Calu3 (cell line): ENCODE measurements at regions not wholly inside any gene's neighbourhood (a gene's known extent, or its start where the extent isn't known, plus 50 kb on each side); places are given as distances from the start of the nearest gene placed in this dataset.

Source experiments
- BruUV-seq: library from RNA; stranded (reverse); fragments of 400-500 nt; replicated peaks from 2 replicates; lab custom pipeline; 2021; lab: Mats Ljungman, UMichigan
- CTCF ChIA-PET: fragments of 300-600 bp; sonication (Branson Sonifier 250); formaldehyde crosslinking; loops from one replicate; lab custom pipeline; 2022; ENCODE audit warnings: antibody characterized with exemption; lab: Charles Lee
- DNase-seq: peaks from one replicate; pipeline ENCODE4 v3.0.0; 2022
- H3K27ac Mint-ChIP-seq: one replicate; pipeline ENCODE4 v1.8.0; 2022; ENCODE audit warnings: mixed read lengths; ENCODE audit not compliant: unreplicated experiment
- H3K27me3 Mint-ChIP-seq: one replicate; pipeline ENCODE4 v1.8.0; 2022; ENCODE audit warnings: mixed read lengths; ENCODE audit not compliant: unreplicated experiment
- H3K36me3 Mint-ChIP-seq: one replicate; pipeline ENCODE4 v1.8.0; 2022; ENCODE audit warnings: mild to moderate bottlenecking, moderate library complexity, mixed read lengths; ENCODE audit not compliant: insufficient read depth, unreplicated experiment
- H3K4me1 Mint-ChIP-seq: one replicate; pipeline ENCODE4 v1.8.0; 2022; ENCODE audit warnings: mild to moderate bottlenecking, low read depth, mixed read lengths; ENCODE audit not compliant: unreplicated experiment
- H3K4me3 Mint-ChIP-seq: one replicate; pipeline ENCODE4 v1.8.0; 2022; ENCODE audit warnings: mild to moderate bottlenecking, low read depth, moderate library complexity, mixed read lengths; ENCODE audit not compliant: unreplicated experiment
- H3K9me3 Mint-ChIP-seq: one replicate; pipeline ENCODE4 v1.8.0; 2022; ENCODE audit warnings: low read depth, mixed read lengths; ENCODE audit not compliant: unreplicated experiment
- CTCF ChIP-seq: fragments of 200-600 bp; IDR thresholded peaks from one replicate; pipeline ENCODE4 v1.8.0; 2022; ENCODE audit warnings: antibody characterized with exemption; ENCODE audit not compliant: unreplicated experiment
- intact Hi-C: fragments of 100-400 bp; cut with micrococcal nuclease; formaldehyde crosslinking; loops from one replicate; pipeline ENCODE4 v1.10.0; 2022; ENCODE audit not compliant: unreplicated experiment

DNA sequence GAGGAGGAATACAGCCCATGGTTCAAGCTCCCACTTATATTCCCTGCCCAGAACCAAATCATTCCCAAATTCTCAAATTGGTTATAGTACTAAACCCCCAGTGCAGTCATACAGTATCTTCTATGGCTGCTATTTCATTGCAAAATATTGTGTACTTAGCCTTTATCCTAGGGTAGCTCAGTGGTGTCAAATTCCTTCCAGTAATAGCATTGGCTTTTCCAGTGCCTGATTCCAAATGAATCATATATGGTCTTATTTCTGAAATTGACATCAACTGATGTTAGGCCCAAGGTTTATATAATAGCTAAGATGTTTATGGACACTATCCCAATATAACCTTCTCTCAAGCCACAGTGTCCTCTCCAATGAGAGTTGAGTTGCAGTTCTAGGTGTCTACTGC, 256.7 kb downstream of the NDUFS4 start:
- Mint-ChIP-seq H3K27me3 (peaks cover 20% of the 10 kb centered on the region), H3K36me3 (no peaks in the 10 kb centered on the region), H3K4me1 (no peaks in the 10 kb centered on the region), H3K27ac (no peak overlapping the region), H3K9me3 (peaks cover 3% of the 10 kb centered on the region), H3K4me3 (no peak overlapping the region)
- TF ChIP-seq CTCF: no peak
- CTCF ChIA-PET: no interaction called here
- no TSS peak for BruUV-seq
- intact Hi-C loops: no loop called here
- no peak for DNase-seq

DNA sequence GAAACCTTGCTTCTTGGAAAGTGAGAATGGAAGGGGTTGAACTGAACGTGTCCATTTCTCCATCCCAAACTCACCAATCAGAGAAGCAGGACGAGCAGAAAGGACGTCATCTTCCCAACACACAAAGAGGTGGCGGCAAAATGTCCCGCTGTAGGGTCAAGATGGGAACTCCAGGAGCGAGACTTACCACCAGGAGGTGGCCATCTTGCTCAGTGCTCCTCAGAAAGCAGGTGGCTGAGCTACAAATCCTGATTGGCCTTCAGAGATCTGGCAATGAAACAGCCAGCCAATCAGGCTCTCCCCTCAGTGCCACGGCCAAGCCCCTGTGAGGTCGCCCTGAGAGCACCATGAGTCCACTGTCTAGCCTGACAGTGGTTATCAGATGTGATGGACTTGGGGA, 259.0 kb downstream of the NDUFS4 start:
- Mint-ChIP-seq H3K27ac (no peak overlapping the region), H3K4me1 (no peaks in the 10 kb centered on the region), H3K27me3 (peaks cover 20% of the 10 kb centered on the region), H3K4me3 (no peak overlapping the region), H3K36me3 (no peaks in the 10 kb centered on the region), H3K9me3 (peaks cover 3% of the 10 kb centered on the region)
- CTCF ChIA-PET: no interaction called here
- DNase-seq: no peak
- BruUV-seq: no TSS peak
- intact Hi-C loops: no loop called here
- TF ChIP-seq CTCF: no peak

- Mint-ChIP-seq H3K9me3 (peaks cover 3% of the 10 kb centered on the region), H3K4me3 (no peak overlapping the region), H3K4me1 (no peaks in the 10 kb centered on the region), H3K27me3 (peaks cover 19% of the 10 kb centered on the region), H3K36me3 (no peaks in the 10 kb centered on the region), H3K27ac (no peak overlapping the region)
- DNase-seq: no peak
- intact Hi-C loops: no loop called here
- BruUV-seq: no TSS peak
- CTCF ChIA-PET: no interaction called here
- no peak for TF ChIP-seq CTCF
Observed at GRCh38 chr5:53820119-53820801, 259.8 kb downstream of the NDUFS4 start.

GRCh38 chr5:53820802-53821171, 260.3 kb downstream of the NDUFS4 start:
- no TSS peak for BruUV-seq
- Mint-ChIP-seq H3K27me3 (peaks cover 13% of the 10 kb centered on the region), H3K9me3 (peaks cover 3% of the 10 kb centered on the region), H3K36me3 (no peaks in the 10 kb centered on the region), H3K27ac (no peak overlapping the region), H3K4me3 (no peak overlapping the region), H3K4me1 (no peaks in the 10 kb centered on the region)
- intact Hi-C loops: no loop called here
- no peak for TF ChIP-seq CTCF
- DNase-seq: no peak
- CTCF ChIA-PET: interaction anchor here (0.6 kb wide), 1 partner anchor 408 kb away, joined by 4 read pairs; no protein-coding TSS in a partner anchor
